ENCODE measurements at regions not wholly inside any gene's neighbourhood (a gene's known extent, or its start where the extent isn't known, plus 50 kb on each side); places are given as distances from the start of the nearest gene placed in this dataset.

- TF ChIP-seq, protein P1, sequence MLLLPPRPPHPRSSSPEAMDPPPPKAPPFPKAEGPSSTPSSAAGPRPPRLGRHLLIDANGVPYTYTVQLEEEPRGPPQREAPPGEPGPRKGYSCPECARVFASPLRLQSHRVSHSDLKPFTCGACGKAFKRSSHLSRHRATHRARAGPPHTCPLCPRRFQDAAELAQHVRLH (tag by site-specific recombination; IDR thresholded peaks at IDR 0.05), result no peak
- TF ChIP-seq ZNF146 (tag by site-specific recombination; IDR thresholded peaks at IDR 0.05), result no peak
Observed at GRCh38 chr1:222416001-222416791, 131.7 kb downstream of the HHIPL2 start (continued).

- POLR2A ChIA-PET, result no interaction called here
- Histone ChIP-seq H3K27ac (ENCODE audit: extremely low read depth, low read depth, low read length) (no peak overlapping the region), H3K9me3 (ENCODE audit: control insufficient read depth, insufficient read depth, low read depth, low read length) (no peaks in the 10 kb centered on the region), H3K36me3 (ENCODE audit: control insufficient read depth in 2 of 2, insufficient read depth in 1 of 2, low read length in 2 of 2) (no peaks in the 10 kb centered on the region), H3K4me1 (ENCODE audit: control insufficient read depth, insufficient read depth, low read length) (no peaks in the 10 kb centered on the region), H3K4me3 (ENCODE audit: low read depth, low read length) (no peak overlapping the region)
- TF ChIP-seq ZNF600 (tag by site-specific recombination; IDR thresholded peaks at IDR 0.05) (no peak), ZFP3 (tag by site-specific recombination; IDR thresholded peaks at IDR 0.05; ENCODE audit: low read depth) (no peak), GLIS2 (tag by site-specific recombination; IDR thresholded peaks at IDR 0.05) (no peak), HOXA7 (CRISPR knock-in tag; IDR thresholded peaks at IDR 0.05; ENCODE audit: borderline replicate concordance) (no peak), ZNF626 (tag by site-specific recombination; IDR thresholded peaks at IDR 0.05) (no peak)
- CTCF ChIA-PET, result no interaction called here
Observed at GRCh38 chr1:222415441-222415840, 132.5 kb downstream of the HHIPL2 start.

DNA sequence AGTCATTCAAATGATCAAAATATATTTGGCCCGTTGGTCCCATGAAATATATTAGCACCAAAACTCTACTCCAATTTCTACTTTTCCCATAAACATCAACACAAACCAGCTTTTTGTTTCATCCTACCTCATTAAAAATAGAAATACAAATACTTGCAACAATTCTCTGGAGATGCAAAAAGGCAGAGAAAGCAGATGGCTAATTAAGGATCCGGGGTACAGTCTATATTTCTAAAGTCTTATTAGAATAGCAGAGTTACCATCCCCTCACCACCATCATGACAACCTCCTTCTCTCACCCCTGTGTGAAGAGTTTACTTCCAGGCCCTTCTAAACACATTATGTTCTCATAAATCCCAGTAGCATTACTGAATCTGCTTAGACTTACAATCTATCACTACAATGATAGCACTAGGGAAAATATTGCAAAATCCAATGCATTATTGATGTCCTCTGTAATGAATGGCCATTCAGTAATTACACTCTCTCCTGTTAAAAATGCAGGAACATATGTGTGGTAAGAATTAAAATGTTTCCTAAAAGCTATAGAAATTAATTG lies 133.8 kb downstream of the HHIPL2 start:
- no peak overlapping the region for H3K27ac ChIP-seq (ENCODE audit: extremely low read depth, low read depth, low read length)
- ChIA-PET POLR2A (no interaction called here), CTCF (interaction anchor here (0.7 kb wide), 1 partner anchor 522 kb away, joined by 3 read pairs; no protein-coding TSS in a partner anchor)
- H3K4me3 ChIP-seq (ENCODE audit: low read depth, low read length), result no peak overlapping the region
- no peaks in the 10 kb centered on the region for H3K36me3 ChIP-seq (ENCODE audit: control insufficient read depth in 2 of 2, insufficient read depth in 1 of 2, low read length in 2 of 2)
- no peaks in the 10 kb centered on the region for H3K9me3 ChIP-seq (ENCODE audit: control insufficient read depth, insufficient read depth, low read depth, low read length)
- TF ChIP-seq ZNF777 (tag by site-specific recombination; IDR thresholded peaks at IDR 0.05; ENCODE audit: borderline replicate concordance), result no peak
- no peak for TF ChIP-seq ZNF548 (tag by site-specific recombination; IDR thresholded peaks at IDR 0.05)
- no peak for TF ChIP-seq ZNF248 (tag by site-specific recombination; IDR thresholded peaks at IDR 0.05)
- TF ChIP-seq, protein P2, sequence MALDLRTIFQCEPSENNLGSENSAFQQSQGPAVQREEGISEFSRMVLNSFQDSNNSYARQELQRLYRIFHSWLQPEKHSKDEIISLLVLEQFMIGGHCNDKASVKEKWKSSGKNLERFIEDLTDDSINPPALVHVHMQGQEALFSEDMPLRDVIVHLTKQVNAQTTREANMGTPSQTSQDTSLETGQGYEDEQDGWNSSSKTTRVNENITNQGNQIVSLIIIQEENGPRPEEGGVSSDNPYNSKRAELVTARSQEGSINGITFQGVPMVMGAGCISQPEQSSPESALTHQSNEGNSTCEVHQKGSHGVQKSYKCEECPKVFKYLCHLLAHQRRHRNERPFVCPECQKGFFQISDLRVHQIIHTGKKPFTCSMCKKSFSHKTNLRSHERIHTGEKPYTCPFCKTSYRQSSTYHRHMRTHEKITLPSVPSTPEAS (tag by site-specific recombination; IDR thresholded peaks at IDR 0.05), result no peak
- no peak for TF ChIP-seq ZNF660 (tag by site-specific recombination; IDR thresholded peaks at IDR 0.05)
- no peak for TF ChIP-seq ZNF341 (tag by site-specific recombination; IDR thresholded peaks at IDR 0.05; ENCODE audit: low read depth)
- no peak for TF ChIP-seq MEIS1 (CRISPR knock-in tag; IDR thresholded peaks at IDR 0.05; ENCODE audit: borderline replicate concordance)
- TF ChIP-seq ZNF423 (tag by site-specific recombination; IDR thresholded peaks at IDR 0.05), result no peak
- no peak for TF ChIP-seq ZNF2 (tag by site-specific recombination; IDR thresholded peaks at IDR 0.05)
- no peak for TF ChIP-seq GLIS2 (tag by site-specific recombination; IDR thresholded peaks at IDR 0.05)
- no peak for TF ChIP-seq ZNF155 (tag by site-specific recombination; IDR thresholded peaks at IDR 0.05)
- no peak for TF ChIP-seq ZNF549 (tag by site-specific recombination; IDR thresholded peaks at IDR 0.05)
- TF ChIP-seq ZNF600 (tag by site-specific recombination; IDR thresholded peaks at IDR 0.05), result no peak
- TF ChIP-seq ZNF433 (tag by site-specific recombination; IDR thresholded peaks at IDR 0.05; ENCODE audit: low read depth), result no peak
- TF ChIP-seq ZNF16 (tag by site-specific recombination; IDR thresholded peaks at IDR 0.05; ENCODE audit: low read depth), result no peak
- TF ChIP-seq ZNF266 (tag by site-specific recombination; IDR thresholded peaks at IDR 0.05; ENCODE audit: low read depth), result no peak
- TF ChIP-seq ZNF670 (tag by site-specific recombination; IDR thresholded peaks at IDR 0.05; ENCODE audit: low read depth), result no peak
- TF ChIP-seq ZNF544 (tag by site-specific recombination; IDR thresholded peaks at IDR 0.05), result no peak
- TF ChIP-seq RBAK (tag by site-specific recombination; IDR thresholded peaks at IDR 0.05), result no peak
- H3K4me1 ChIP-seq (ENCODE audit: control insufficient read depth, insufficient read depth, low read length), result no peaks in the 10 kb centered on the region

Data from HEK293 (cell line).